ENCODE measurements at regions not wholly inside any gene's neighbourhood (a gene's known extent, or its start where the extent isn't known, plus 50 kb on each side); places are given as distances from the start of the nearest gene placed in this dataset.

GRCh38 chr2:7844414-7844965 lies 837.4 kb upstream of the ID2 start:
- TF ChIP-seq TAF1 (IDR thresholded peaks at IDR 0.05; ENCODE audit: low read depth, low read length) (no peak), POLR2AphosphoS5 (IDR thresholded peaks at IDR 0.05; ENCODE audit: low read depth, low read length) (no peak), SPI1 (IDR thresholded peaks at IDR 0.05; ENCODE audit: low read depth, low read length) (no peak), POLR2A (IDR thresholded peaks at IDR 0.05; ENCODE audit: low read depth, low read length) (no peak), PAX5 (IDR thresholded peaks at IDR 0.05; ENCODE audit: insufficient read depth, low read length, severe bottlenecking) (no peak)

Data from GM12891 (cell line).